Activated CD4-positive, alpha-beta T cell treated with anti-CD3 and anti-CD28 coated beads, Interleukin-2, amount 10 ng/mL, durations not matched to agents 24 days and 14 days (primary cell): ENCODE measurements at regions not wholly inside any gene's neighbourhood (a gene's known extent, or its start where the extent isn't known, plus 50 kb on each side); places are given as distances from the start of the nearest gene placed in this dataset.

Source experiments
- DNase-seq: peaks from one replicate; pipeline ENCODE4 v3.0.0; 2022
- H3K27ac Mint-ChIP-seq: one replicate; pipeline ENCODE4 v1.8.0; 2022; ENCODE audit warnings: mild to moderate bottlenecking, mixed read lengths
- H3K27me3 Mint-ChIP-seq: one replicate; pipeline ENCODE4 v1.8.0; 2022; ENCODE audit warnings: mixed read lengths
- H3K36me3 Mint-ChIP-seq: one replicate; pipeline ENCODE4 v1.8.0; 2022; ENCODE audit warnings: low read depth, mild to moderate bottlenecking, mixed read lengths
- H3K4me1 Mint-ChIP-seq: one replicate; pipeline ENCODE4 v1.8.0; 2021; ENCODE audit warnings: mixed read lengths
- H3K4me3 Mint-ChIP-seq: one replicate; pipeline ENCODE4 v1.8.0; 2022; ENCODE audit warnings: mild to moderate bottlenecking, moderate library complexity, mixed read lengths
- H3K9me3 Mint-ChIP-seq: one replicate; pipeline ENCODE4 v1.8.0; 2021; ENCODE audit warnings: mixed read lengths
- intact Hi-C: fragments of 100-400 bp; cut with micrococcal nuclease; formaldehyde crosslinking; loops from one replicate; pipeline ENCODE4 v1.15.1; 2023

DNA sequence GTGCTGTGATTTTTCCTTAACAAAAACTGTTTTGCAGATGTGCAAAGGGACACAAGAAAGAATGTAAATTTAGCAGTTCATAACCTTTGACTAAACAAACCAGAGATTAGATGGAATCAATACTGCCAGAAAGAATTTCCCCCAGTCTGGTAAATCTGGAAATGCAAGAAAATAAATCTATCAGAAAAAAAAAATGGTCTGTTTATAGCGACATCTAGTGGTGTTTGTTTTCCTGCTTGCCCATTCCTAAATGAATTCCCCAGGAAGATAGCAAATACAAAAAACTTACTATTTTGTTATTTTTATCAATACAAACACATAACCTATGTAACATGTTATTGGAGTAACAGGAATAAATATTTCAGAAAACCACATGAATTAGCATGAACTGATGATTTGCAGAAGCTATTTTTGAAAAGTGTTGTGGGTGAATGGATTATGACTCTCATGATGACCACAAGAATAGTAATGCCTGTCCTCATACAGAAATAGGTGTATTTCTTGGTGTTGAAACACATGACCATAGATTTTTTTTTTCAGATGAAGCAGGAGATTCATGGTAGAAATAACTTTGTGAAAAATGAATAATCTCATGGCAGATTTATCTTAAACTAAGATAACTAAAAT is 1703.8 kb downstream of the MAT2B start:
- no peaks in the 10 kb centered on the region for H3K36me3 Mint-ChIP-seq
- H3K27me3 Mint-ChIP-seq, result no peaks in the 10 kb centered on the region
- H3K9me3 Mint-ChIP-seq, result no peaks in the 10 kb centered on the region
- no peak overlapping the region for H3K27ac Mint-ChIP-seq
- no peak overlapping the region for H3K4me3 Mint-ChIP-seq
- no peaks in the 10 kb centered on the region for H3K4me1 Mint-ChIP-seq
- intact Hi-C loops, result loop anchor here (1.0 to 5.0 kb wide), 2 partner anchors 1197 to 1645 kb away; no protein-coding TSS in a partner anchor
- DNase-seq, result no peak

DNA sequence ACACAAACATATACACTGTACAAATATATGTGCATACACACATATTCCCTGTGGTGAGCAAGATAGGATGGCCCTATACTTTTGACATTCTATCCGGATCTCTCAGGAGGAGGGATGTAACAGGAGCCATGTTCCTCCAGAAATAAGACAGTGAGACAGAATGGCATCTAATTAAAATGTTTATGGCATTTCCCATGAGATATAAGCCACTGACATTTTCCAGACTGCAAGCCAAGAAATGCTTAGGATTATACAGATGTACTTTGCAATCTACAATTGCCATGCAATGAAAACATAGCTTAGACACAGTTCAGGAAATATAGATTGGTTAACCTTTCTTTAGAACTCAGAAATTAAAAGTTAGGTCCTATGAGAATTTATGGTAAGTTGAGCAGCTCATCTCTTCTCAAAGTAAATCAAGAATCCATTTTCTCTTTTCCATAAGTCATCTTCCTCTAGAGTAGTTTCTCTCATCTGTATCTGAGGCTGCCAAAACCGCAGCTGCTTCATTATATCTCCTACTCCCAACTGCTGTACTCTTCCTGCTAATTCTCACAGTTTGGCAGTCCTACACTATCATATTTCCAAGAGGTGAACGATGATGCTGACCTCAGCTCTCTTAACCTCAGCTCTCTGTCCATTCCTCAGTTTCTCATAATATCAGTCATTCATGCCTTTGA is 1719.1 kb downstream of the MAT2B start:
- no peaks in the 10 kb centered on the region for H3K9me3 Mint-ChIP-seq

DNA sequence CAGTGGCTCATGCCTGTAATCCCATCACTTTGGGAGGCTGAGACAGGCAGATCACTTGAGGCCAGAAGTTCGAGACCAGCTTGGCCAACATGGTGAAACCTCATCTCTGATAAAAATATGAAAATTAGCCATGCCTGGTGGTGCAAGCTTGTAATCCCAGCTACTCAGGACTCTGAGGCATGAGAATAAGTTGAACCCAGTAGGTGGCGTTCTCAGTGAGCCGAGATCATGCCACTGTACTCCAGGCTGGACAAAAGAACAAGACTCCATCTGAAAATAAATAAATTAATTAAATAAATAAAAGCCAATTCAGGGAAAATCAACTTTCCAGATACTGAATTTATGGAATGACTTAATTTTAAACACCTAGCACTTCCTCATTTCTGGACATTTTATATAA is 1722.1 kb downstream of the MAT2B start:
- intact Hi-C loops, result no loop called here
- no peaks in the 10 kb centered on the region for H3K27me3 Mint-ChIP-seq
- H3K4me3 Mint-ChIP-seq, result no peak overlapping the region
- H3K36me3 Mint-ChIP-seq, result no peaks in the 10 kb centered on the region
- no peak overlapping the region for H3K27ac Mint-ChIP-seq
- no peaks in the 10 kb centered on the region for H3K9me3 Mint-ChIP-seq
- H3K4me1 Mint-ChIP-seq, result no peaks in the 10 kb centered on the region
- no peak for DNase-seq

More for the DNA sequence above, 1719.1 kb downstream of the MAT2B start:
- Mint-ChIP-seq H3K36me3 (no peaks in the 10 kb centered on the region), H3K4me1 (no peaks in the 10 kb centered on the region), H3K27me3 (no peaks in the 10 kb centered on the region), H3K27ac (no peak overlapping the region), H3K4me3 (no peak overlapping the region)
- intact Hi-C loops, result no loop called here
- DNase-seq, result no peak

DNA sequence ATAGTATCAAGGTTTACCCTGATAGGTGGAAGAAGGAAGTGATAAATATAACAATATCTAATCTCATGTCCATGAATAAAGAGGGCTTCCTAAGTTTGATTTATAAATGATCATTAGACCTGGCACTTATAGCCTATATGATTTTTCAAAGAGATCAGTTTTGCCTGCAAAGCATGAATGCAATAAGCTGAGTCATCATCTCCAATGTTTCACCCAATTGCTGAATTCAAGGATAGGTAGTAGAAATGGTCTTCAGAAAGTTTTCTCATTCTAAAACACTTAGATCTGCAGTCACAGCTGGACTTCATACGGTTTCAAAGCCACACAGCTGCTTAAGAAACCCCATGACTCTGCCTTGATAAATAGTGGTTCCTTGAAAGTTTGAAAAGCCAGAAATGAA is 1722.8 kb downstream of the MAT2B start:
- Mint-ChIP-seq H3K4me3 (no peak overlapping the region), H3K9me3 (no peaks in the 10 kb centered on the region), H3K4me1 (no peaks in the 10 kb centered on the region), H3K27ac (no peak overlapping the region), H3K36me3 (no peaks in the 10 kb centered on the region), H3K27me3 (no peaks in the 10 kb centered on the region)
- no peak for DNase-seq
- intact Hi-C loops, result no loop called here

DNA sequence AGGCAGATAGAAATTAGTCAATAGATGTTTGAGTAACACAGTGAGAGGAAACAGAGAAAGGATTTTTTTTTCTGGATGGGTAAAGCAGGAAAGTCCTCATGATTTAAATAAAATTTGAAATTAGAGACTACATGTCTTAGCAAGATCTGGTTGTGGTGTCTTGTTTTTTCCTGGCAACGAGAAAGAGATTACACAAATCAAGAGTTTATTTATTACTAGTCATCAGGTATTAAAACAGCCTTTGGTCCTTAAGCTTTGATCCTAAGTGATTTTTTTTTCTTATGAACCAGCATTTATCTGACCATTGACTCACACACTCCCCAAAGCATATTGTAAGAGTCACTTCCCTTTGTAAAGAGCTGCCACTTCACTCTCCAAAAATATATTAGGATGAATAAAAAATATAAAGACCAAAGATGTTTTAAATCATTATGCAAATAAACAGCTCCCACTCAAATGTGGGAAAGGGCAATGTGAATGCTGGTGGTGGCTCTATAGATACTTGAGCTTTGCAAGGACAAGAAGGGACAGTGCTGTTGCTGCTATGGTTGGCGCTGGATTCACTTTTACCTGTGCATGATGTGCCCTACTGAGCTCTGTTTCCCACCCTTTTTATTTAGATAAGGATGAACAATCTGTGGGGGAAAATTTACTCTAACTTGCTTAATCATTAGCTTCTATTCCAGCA is 1726.5 kb downstream of the MAT2B start:
- Mint-ChIP-seq H3K36me3 (no peaks in the 10 kb centered on the region), H3K4me1 (no peaks in the 10 kb centered on the region), H3K27me3 (no peaks in the 10 kb centered on the region), H3K9me3 (peaks cover 3% of the 10 kb centered on the region), H3K4me3 (no peak overlapping the region), H3K27ac (no peak overlapping the region)
- no peak for DNase-seq
- intact Hi-C loops, result no loop called here

DNA sequence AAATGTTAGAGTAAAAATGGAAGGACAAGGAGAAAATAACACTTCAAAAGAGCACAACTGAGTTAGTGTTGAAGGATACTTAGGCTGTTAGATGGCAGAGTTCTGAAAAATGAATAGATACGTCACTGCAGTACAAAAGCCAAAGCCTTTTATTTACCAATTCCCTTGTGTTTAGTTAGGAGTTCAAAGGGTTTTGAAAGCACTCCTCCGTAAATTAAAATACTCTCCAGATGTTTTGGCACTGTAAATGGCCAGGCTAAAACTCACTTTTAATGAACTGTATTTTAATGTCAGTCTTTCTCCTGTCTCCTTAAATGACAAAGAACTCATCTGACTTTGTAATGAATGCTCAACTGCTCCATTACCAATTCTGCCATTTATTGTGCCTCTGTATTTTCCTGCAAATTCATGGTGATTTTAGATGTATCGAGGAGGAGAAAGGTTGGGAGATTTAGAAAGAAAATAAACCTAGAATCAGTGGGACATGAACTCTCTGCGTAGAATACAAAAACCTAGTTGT is 1727.2 kb downstream of the MAT2B start:
- DNase-seq, result no peak
- intact Hi-C loops, result no loop called here
- Mint-ChIP-seq H3K4me3 (no peak overlapping the region), H3K9me3 (peaks cover 3% of the 10 kb centered on the region), H3K4me1 (no peaks in the 10 kb centered on the region), H3K27ac (no peak overlapping the region), H3K36me3 (no peaks in the 10 kb centered on the region), H3K27me3 (no peaks in the 10 kb centered on the region)

DNA sequence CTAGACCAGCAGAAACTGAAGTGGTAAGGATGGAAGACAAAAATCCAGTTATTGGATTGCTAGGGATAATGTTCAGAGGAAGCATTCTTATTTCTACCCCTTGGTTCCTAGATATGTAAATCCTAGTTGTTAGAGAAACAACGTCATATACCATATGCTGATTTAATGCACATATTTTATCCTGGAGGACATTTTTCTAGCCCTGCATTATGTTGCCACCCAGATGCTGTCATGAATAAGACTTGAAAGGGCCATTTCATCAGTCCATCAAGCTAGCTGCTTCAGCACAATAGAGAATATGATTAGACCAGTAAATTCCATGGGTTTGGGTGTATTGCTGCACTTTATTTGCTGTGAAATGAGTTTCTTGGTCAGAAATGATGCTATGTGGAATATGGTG is 1736.4 kb downstream of the MAT2B start:
- Mint-ChIP-seq H3K9me3 (no peaks in the 10 kb centered on the region), H3K27ac (no peak overlapping the region), H3K27me3 (no peaks in the 10 kb centered on the region), H3K4me1 (no peaks in the 10 kb centered on the region), H3K36me3 (no peaks in the 10 kb centered on the region), H3K4me3 (no peak overlapping the region)
- no peak for DNase-seq
- intact Hi-C loops, result no loop called here

DNA sequence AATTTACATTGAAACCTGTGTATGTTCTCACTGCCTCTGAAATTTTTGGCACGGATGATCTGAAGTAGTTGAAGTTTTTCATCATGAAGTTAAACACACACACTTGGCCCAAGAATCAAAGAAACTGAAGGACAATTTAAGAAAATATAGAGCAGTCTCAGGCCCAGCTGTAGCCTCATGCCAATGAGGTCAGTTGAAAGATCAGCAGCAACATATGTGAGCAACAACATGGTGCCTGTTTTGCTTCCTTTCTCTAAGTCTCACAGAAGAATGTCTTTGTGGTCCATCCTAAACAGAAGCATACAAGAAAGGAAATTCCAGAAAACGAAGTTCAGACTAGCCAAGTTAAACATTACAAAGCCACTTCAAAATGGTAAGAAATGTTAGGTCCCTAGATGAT is 1737.2 kb downstream of the MAT2B start:
- Mint-ChIP-seq H3K4me3 (no peak overlapping the region), H3K27me3 (no peaks in the 10 kb centered on the region), H3K36me3 (no peaks in the 10 kb centered on the region), H3K4me1 (no peaks in the 10 kb centered on the region), H3K9me3 (no peaks in the 10 kb centered on the region), H3K27ac (no peak overlapping the region)
- DNase-seq, result no peak
- intact Hi-C loops, result no loop called here

DNA sequence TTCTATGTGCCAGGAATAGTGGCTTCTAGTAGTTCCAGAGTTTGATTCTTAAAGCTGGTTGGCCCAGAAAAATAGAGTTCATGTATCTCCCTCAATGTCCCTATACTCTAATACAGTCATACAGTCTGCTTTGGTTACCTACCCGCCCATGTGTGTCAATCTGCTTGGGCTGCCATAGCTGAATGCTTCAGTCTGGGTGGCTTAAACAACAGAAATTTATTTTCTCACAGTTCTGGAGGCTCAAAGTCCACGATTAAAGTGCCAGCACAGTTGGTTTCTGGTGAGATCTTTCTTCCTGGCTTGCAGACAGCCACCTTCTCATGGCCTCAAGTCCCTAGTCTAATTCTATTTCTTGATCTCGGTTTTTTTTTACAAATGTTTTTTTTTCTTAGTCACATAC is 1739.0 kb downstream of the MAT2B start:
- no peaks in the 10 kb centered on the region for H3K4me1 Mint-ChIP-seq
- no peak for DNase-seq
- no peak overlapping the region for H3K27ac Mint-ChIP-seq
- intact Hi-C loops, result no loop called here
- H3K9me3 Mint-ChIP-seq, result no peaks in the 10 kb centered on the region
- no peak overlapping the region for H3K4me3 Mint-ChIP-seq
- no peaks in the 10 kb centered on the region for H3K36me3 Mint-ChIP-seq
- H3K27me3 Mint-ChIP-seq, result no peaks in the 10 kb centered on the region

DNA sequence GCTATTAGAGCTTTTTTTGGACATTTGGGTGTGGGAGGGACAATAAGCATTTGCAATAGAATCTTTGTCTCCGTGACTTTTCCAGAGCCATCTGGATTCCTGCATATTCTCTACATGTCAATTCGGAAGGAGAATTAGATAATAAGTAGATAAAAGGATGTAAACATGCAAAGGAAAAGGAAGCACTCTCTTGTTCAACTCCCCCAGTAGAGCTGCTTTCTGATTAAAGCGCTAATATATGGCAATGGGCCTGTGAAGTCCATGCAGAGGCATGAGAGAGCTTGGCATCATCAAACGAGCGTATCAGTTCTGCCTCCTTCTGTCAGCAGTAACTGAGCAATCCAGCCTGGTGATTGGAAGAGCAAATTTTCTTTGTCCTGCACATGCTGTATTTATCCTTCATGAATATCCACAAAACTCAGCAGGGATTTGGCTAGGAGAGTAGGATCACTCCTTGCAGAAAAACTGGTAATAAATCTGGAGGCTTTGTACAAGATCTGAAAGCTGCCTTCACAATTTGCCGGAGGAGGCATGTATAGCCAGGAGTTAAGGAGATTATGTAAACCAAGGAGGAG is 1752.9 kb downstream of the MAT2B start:
- no peaks in the 10 kb centered on the region for H3K9me3 Mint-ChIP-seq
- no peak overlapping the region for H3K4me3 Mint-ChIP-seq
- H3K36me3 Mint-ChIP-seq, result no peaks in the 10 kb centered on the region
- no peaks in the 10 kb centered on the region for H3K4me1 Mint-ChIP-seq
- intact Hi-C loops, result no loop called here
- no peak for DNase-seq
- H3K27ac Mint-ChIP-seq, result no peak overlapping the region
- H3K27me3 Mint-ChIP-seq, result no peaks in the 10 kb centered on the region

DNA sequence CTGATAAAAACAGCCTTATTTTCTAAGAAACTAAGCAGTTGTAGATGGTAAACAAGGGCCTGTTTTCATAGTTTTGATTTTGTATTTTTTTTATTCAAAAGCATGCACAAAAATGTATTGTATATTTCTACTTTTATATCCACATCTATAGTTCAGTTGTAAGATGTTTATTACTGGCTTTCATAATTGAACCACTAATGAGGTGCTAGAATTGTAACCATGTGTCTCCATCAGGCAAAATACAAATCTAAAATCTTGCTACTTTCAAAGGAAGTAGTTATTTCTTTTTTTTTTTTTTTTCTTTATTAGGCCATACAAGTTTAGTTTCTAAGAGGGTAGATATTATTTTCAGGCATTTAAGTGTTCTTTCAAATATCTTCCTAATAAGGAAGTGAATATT is 1755.0 kb downstream of the MAT2B start:
- intact Hi-C loops, result no loop called here
- Mint-ChIP-seq H3K27me3 (no peaks in the 10 kb centered on the region), H3K27ac (no peak overlapping the region), H3K36me3 (no peaks in the 10 kb centered on the region), H3K4me1 (no peaks in the 10 kb centered on the region), H3K9me3 (peaks cover 2% of the 10 kb centered on the region), H3K4me3 (no peak overlapping the region)
- DNase-seq, result no peak

DNA sequence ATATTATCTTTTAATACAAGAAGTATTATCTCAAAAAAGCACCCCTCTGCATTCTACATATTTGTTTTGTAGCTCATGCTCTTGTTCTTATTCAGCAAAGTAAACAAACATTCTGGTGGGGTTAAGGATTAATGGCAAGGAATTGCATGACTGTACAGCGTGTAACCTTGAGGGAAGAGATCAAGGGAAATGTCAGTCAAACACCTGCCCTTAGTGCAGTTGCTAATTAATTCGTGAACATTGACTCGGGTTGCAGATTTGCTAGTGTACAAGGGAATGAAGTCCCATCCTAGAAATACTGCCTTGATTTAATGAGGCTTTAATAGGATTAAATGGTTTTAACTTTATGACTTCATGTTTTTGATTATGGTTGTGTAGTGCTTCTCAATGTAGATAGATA is 1758.1 kb downstream of the MAT2B start:
- intact Hi-C loops, result no loop called here
- Mint-ChIP-seq H3K4me1 (no peaks in the 10 kb centered on the region), H3K4me3 (no peak overlapping the region), H3K27me3 (no peaks in the 10 kb centered on the region), H3K9me3 (peaks cover 2% of the 10 kb centered on the region), H3K36me3 (no peaks in the 10 kb centered on the region), H3K27ac (no peak overlapping the region)
- DNase-seq, result no peak

DNA sequence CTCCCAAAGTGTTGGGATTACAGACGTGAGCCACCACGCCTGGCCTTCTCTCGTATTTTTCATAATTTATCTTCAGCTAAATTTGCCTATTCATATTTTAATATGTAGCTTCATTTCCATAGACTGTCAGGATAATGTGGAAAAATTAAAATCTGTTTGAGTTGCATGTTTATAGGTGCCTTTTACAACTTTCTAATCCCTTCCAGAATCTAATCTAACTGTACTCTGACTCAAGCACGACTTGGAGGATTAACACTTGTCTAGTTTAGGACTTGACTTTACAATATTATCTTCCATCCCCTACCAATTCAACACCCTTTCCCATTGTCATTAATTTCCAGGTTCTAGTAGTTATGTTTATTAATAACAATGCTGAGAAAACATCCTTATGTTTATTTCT is 1761.5 kb downstream of the MAT2B start:
- H3K9me3 Mint-ChIP-seq, result peaks cover 2% of the 10 kb centered on the region
- no peaks in the 10 kb centered on the region for H3K27me3 Mint-ChIP-seq
- H3K4me1 Mint-ChIP-seq, result no peaks in the 10 kb centered on the region
- no peak for DNase-seq
- intact Hi-C loops, result no loop called here
- no peak overlapping the region for H3K27ac Mint-ChIP-seq
- H3K36me3 Mint-ChIP-seq, result no peaks in the 10 kb centered on the region
- no peak overlapping the region for H3K4me3 Mint-ChIP-seq

DNA sequence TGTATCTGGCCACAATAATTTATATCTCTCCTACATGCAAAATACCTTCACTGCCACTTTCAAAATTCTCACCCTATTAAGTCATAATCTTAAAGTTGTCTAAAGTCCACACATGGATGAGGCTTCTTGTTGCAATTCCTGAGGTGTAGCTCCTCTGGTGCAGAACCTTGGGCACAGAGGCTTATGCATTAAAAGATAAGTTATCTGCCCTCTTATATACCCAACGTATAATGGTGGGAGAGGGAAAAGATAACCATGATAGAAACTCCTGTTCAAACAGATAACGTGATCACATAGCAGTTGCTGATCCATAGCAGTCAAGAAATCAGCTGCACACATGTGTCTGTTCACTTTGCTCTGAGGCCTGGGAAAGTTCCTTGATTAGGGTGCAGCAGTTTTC is 1767.0 kb downstream of the MAT2B start:
- H3K4me1 Mint-ChIP-seq, result no peaks in the 10 kb centered on the region
- DNase-seq, result no peak
- intact Hi-C loops, result no loop called here
- no peaks in the 10 kb centered on the region for H3K27me3 Mint-ChIP-seq
- H3K27ac Mint-ChIP-seq, result no peak overlapping the region
- no peak overlapping the region for H3K4me3 Mint-ChIP-seq
- no peaks in the 10 kb centered on the region for H3K9me3 Mint-ChIP-seq
- H3K36me3 Mint-ChIP-seq, result no peaks in the 10 kb centered on the region
